Globus pallidus (tissue), 1 donor: ENCODE measurements at regions not wholly inside any gene's neighbourhood (a gene's known extent, or its start where the extent isn't known, plus 50 kb on each side); places are given as distances from the start of the nearest gene placed in this dataset.

Source experiments
- DNase-seq: peaks from one replicate; pipeline ENCODE4 v3.0.0-alpha.2; 2015; ENCODE audit warnings: low spot score

DNA sequence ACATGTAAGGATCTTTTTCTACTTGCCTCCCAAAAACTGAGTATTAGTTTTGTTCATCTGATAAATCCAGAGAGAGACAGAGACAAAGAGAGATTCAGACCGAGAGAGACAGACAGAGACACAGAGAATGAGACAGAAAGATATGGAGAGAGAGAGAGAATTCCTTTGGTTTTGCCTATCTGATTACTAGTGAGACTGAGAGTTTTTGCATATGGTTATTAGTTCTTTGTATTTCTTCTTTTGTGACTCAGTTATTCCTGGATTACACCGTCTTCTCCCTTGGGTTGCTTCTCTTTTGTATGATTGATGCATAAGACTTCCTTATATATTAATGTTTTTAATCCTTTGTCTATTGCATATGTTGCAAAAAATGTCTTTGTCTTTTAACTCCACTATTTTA is 91.2 kb upstream of the SPATA31C2 start:
- no peak for DNase-seq

DNA sequence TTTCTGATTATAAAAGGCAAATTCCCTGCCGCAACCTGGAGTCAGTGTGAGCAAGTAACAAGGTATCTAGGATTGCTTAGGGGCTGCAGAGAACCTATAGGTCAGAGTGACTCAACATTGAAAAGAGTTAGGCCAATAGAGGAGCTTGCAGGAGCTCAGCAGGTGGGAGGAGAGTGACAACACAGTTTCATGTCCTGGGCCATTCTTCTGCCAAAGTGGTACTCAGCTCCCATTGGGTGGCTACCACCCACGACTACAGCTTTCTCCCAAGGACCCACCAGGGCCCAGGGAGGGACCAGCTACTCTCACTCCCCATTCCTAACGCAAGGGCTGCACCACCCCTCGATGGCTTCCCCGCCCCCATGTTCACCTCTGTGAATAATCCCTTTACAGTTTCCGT is 86.7 kb upstream of the SPATA31C2 start:
- no peak for DNase-seq

DNA sequence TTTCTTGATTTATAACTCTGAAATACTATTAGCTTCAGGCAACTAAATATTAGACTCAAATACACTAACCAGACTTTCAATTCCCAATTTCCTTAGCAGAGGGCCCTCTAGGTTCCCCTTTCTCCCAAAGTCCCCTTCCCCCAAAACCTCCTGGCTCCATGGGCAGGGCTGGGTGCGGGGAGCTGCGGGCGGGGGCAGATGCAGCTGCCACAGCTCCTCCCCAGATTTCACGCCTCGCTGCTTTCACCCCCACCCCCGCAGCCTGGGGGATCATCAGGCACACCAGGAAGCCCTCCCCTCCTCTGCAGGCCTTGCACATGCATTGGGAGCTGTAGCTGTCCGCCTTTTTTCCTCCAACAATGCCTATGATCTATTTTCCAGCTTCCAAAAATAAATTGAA is 82.8 kb upstream of the SPATA31C2 start:
- no peak for DNase-seq

DNA sequence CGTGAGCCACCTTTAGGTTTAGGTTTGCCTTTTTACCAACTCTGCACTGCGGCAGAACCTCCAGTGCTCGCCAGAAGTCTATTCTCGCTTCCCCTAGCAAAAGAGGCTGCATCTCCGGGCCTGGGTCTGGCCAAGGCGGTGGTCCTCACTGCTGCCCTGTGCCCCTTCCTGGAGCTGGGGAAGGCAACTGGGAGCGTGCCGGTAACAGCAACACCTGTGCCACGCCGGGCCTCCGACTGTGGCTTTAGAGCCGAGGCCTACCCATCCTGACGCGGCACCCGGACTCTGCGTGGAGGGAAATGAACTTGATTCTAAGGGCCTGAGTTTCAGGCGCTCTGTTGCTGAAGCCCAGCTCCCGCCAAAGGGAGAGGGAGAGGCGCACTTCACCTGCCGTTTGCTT is 82.4 kb upstream of the SPATA31C2 start:
- DNase-seq, result no peak

DNA sequence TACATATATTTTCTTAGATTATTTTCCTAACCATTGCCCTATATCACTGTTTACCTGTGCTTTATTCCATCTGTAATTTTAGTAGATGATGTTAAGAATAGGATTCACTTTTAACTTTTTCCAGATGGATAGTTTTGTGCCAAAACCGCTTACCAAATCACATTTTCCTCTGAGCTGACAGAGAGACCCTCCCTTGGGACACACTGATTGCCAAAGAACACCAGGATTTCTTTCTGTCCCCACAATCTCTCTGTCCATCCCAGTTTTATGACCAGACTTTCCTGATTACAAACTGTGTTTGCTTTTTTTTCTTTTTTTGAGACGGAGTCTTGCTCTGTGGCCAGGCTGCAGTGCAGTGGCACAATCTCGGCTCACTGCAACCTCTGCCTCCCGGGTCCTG is 81.3 kb upstream of the SPATA31C2 start:
- DNase-seq, result no peak

DNA sequence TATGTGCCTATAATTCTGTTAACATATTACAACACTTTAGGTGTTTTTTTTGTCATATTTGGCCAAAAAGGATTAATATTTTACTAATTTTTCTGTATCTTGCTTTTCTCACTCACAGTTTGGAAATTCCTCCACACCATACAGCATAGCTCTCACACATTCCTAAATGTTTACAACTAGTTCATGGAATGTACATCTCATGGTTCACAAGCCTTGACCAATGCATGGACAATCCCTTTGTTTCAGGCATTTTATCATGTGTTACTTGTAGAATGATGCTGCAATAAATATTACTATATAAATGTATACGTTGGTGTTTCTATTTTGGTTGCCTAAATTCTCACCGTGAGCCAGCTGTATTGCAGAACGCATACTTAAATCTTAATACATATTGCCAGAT is 80.5 kb upstream of the SPATA31C2 start:
- no peak for DNase-seq

DNA sequence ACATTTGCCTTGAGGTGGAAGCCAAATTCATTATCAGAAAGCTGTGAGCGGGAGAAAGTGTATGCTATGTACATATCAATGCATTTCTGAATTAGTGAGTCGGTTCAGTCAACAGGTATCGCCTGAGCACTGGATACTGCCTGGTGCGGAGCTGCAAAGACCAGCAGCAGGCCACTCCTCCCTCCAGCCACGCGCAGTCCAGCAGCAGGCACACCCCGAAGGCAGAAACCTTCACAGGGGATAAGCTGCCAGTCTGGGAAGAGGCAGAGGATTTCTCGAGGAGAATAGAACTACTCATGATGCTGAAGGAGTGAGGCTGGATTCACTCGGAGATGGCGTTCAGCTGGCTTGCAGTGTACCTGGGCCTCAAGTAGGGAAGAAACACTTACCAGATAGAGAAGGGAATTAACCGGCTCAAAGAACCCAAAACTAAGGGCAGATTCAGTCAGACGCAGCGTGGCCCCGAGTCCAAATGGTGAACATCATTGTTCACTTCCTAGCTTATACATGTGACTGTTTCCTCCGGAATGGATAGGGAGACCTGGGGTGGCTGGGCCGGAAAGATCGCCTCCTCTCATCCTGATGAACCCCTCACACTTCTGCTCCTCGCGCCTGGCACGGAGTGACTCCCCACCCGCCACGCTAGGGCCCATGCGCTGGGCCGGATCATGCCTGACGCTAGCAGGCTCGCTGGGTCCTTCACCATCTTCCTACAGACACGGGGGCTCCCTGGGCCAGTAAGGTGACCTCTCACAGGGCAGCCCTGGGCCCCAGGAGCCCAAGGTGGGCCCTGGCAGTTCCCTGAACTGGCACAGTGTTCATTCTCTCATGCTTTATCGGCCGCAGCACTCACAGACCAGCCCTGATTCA is 78.1 kb upstream of the SPATA31C2 start:
- DNase-seq, result no peak

DNA sequence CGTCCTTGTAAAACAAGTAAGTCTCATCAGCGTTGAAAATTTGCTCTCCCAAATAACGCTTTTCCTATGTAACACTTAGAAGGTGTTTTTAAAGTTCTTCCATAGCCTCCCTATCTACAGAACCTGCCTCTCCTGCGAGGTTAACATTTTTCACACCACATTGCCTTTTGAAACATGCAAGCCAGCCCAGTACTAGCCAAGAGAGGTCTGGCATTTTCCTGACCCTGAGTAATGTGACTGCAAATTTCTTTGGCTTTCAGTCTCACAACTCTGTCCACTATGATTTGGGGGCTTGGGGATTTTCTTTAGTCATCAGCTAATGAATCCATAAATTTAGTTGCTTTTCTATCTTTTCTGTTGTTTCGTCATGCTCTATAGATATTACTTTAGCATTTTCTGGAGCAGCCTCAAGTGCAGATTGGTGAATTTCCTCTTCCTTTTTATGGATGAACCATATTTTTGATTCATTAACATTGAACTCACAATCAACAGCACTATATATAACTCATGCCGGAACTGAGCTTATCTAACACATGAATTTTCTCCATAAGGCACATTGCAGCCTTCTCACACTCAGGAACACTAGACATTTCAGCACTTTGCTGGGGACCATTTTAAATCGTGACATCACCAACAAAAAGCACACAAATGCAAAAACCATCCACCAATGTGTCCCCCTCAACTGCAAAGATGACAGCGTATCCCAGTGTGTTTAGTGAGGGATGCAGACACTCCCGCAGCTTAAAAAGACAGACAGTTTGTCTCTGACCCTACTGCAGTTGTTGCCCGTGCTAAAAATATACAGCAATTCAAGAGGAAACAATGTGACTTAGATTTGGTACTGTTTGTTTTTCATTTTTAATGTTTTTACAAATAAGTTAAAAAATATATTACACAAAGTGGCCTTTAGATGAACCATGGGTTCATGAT is 77.2 kb upstream of the SPATA31C2 start:
- DNase-seq, result no peak

DNA sequence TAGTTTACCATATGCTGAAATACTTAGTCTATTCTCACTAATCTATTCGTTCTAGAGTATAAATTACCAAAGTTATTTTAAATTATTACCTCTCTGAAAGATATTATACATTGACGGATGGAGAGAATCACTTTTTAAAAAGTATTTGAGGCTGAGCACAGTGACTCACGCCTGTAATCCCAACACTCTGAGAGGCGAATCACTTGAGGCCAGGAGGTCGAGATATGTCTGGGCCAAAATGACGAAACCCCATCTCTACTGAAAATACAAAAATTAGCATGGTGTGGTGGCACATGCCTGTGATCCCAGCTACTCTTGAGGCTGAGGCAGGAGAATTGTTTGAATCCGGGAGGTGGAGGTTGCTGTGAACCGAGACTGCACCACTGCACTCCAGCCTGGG is 64.0 kb upstream of the SPATA31C2 start:
- no peak for DNase-seq

DNA sequence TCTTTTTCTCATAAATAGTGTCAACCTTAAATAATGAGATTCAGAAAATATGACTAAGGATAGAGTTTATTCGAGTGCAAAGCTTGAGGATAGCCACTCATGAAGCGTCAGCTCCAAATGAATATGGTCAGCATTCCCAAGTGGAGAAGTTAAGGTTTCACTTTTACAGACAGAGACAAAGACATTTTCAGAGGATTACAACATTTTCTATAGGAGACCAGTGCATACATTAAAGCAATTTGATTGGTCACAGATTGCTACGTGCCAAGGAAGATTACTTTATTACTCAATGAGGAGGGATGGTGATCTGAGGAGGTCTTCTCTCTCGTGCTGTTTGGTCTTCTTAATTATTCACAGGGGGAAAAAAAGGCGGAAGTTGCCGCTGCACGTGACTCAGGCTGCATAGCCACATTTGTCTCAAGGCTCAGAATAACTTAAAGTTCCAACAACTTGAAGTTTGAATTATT is 60.1 kb upstream of the SPATA31C2 start:
- no peak for DNase-seq

DNA sequence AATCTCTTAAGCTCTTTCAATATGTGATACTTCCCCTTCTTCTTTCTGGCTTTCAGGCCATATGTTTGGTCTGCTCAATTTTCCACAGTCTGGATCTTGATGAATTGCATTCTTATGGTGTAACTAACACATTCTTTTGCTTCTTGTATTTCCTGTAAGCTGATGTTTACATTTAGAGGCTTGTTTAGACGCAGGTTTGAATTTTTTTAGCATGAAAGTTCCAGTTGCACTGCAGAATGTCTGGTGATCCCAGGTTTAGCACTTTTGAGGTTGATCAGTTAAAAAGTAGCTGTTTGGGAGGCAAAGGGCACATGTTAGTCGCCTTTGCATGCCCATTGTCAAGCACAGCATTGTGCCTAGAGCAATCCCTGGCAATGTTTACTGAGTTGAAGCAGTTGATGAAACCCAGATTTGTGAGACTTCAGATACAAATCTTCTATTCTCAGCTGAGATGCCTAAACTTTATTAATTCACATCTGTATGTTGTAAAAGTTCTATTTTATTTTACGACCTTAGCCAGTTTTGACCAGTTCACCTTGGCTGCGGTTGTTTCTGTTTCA is 59.6 kb upstream of the SPATA31C2 start:
- DNase-seq, result no peak

DNA sequence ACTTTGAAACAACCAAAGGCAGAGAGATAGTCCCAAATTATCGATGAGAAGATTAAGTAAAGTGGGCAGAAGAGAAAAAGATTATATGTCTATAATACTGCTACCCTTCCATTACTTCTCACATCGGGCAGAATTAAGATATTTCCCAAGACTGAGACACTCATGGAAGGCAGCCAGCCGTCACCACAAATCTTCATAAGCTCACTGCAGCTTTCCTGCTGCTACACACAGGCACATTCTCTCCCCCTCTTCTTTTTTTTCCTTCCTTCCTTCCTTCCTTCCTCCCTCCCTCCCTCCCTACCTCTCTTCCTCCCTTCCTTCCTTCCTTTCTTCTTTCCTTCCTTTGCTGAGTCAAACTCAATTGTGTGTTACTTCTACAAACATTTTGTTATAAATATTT is 58.7 kb upstream of the SPATA31C2 start:
- no peak for DNase-seq

DNA sequence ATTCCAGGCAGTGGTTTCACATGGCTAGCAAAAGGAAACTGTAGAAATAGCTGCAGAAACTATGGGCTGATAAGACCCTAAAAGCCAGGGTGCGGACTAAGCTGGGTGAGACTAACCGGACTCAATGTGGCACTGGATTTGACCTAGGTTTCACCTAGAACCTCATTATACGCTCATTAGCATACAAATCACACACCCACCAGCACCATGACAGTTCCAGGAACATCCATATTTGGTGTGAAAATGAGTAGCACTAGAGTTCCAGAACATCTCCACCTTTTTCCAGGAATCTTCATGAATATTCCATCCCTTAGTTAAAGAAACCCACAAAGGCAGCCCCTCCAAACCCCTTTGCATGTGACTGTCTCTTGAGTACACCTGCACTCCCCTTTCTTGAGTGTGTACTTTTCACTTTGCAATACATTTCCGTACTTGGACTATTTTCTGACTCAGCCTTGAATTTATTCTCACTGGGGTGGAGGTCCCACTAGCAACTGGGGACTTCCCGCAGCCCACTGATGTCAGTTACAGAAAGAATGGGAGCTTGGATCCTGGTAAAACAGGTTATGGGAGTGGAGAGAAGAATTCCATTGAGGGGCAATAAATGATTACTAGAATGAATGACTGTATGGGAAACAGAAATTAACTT is 58.0 kb upstream of the SPATA31C2 start:
- DNase-seq, result no peak

DNA sequence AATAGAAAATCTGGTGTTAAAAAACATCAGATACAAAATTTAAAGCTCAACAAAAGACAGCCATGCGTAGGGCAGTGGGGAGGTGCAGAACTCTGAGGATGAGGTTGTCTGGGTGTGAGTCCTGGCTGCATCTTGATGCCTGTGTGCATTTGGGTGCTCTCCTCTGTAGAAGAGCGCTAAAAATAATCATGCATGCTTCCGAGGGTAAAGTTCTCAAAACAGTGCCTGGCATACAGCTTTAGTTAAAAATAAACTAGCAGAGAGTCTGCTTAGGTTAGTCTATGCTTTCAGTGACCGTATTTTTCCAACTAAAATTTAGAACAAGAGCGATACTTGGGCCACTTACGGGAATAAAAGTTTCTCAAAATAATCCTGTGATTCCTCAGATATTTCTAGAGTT is 55.5 kb upstream of the SPATA31C2 start:
- no peak for DNase-seq

DNA sequence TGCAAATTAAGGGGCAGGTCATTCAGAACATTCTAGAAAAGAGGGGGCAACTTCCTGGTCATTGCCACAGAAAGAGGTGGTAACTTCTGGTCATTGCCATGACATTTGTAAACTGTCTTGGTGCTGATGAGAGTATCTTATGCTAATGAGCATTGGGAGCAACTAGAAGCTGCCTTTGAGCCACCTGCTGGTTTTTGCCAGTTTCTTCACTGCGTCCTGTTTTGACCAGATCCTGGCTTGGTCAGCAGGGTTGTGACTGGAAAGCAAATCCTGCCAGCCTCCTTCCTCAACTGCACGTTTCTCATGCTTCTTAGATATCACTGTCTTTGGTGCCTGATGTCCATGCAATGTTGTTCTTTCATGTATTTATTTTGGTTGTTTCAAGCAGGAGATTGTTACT is 53.2 kb upstream of the SPATA31C2 start:
- DNase-seq, result no peak

DNA sequence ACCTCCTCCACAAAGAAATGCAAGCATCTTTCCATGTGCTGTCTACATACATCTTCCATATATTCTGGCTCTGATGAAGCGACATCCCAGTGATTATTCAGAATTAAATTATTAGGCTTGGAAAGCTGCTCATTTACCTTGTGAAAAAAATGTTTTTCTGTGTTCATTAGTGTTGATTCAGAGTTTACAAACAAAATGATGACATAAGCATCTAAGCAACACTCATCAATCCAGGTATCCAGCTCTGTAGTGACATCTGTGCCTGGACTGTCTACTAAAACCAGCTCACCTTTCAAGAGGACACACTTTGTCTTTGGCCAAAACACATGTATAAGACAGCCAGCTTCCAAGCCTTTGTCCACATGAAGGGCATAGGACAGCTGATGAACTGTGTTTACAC is 51.1 kb upstream of the SPATA31C2 start:
- no peak for DNase-seq
